T1000 (cell line): ENCODE measurements at regions not wholly inside any gene's neighbourhood (a gene's known extent, or its start where the extent isn't known, plus 50 kb on each side); places are given as distances from the start of the nearest gene placed in this dataset.

Experiments
- DNase-seq: peaks from one replicate; lab custom pipeline; 2025; ENCODE audit warnings: mixed read lengths; lab: John Stamatoyannopoulos, UW

- no peak for DNase-seq
These were observed 145.0 kb upstream of the OSR1 start for GRCh38 chr2:19503406-19503805.

- DNase-seq: no peak
These were observed 141.7 kb upstream of the OSR1 start for GRCh38 chr2:19500126-19500525.

- DNase-seq: no peak
These were observed 138.2 kb upstream of the OSR1 start for GRCh38 chr2:19496646-19497045.

GRCh38 chr2:19494241-19494640 is 135.8 kb upstream of the OSR1 start:
- no peak for DNase-seq

GRCh38 chr2:19491796-19492195 is 133.4 kb upstream of the OSR1 start:
- no peak for DNase-seq

GRCh38 chr2:19490846-19491435 is 132.5 kb upstream of the OSR1 start:
- no peak for DNase-seq

GRCh38 chr2:19488009-19488691 is 129.7 kb upstream of the OSR1 start:
- no peak for DNase-seq

GRCh38 chr2:19484736-19485135 is 126.3 kb upstream of the OSR1 start:
- no peak for DNase-seq

- no peak for DNase-seq
These were observed 122.2 kb upstream of the OSR1 start for GRCh38 chr2:19480673-19481072.

GRCh38 chr2:19479666-19480065 is 121.2 kb upstream of the OSR1 start:
- DNase-seq: no peak

GRCh38 chr2:19478409-19478808 is 120.0 kb upstream of the OSR1 start:
- DNase-seq: no peak

- DNase-seq: no peak
These were observed 117.9 kb upstream of the OSR1 start for GRCh38 chr2:19476327-19476726.

GRCh38 chr2:19474128-19474527 is 115.7 kb upstream of the OSR1 start:
- no peak for DNase-seq

GRCh38 chr2:19473350-19473749 is 114.9 kb upstream of the OSR1 start:
- DNase-seq: no peak

GRCh38 chr2:19472391-19472978 is 114.1 kb upstream of the OSR1 start:
- DNase-seq: no peak

- no peak for DNase-seq
These were observed 113.1 kb upstream of the OSR1 start for GRCh38 chr2:19471491-19471890.

- no peak for DNase-seq
These were observed 107.6 kb upstream of the OSR1 start for GRCh38 chr2:19465978-19466377.

- DNase-seq: no peak
These were observed 103.8 kb upstream of the OSR1 start for GRCh38 chr2:19462256-19462645.

GRCh38 chr2:19461504-19462255 is 103.3 kb upstream of the OSR1 start:
- no peak for DNase-seq

- no peak for DNase-seq
These were observed 102.3 kb upstream of the OSR1 start for GRCh38 chr2:19460761-19461160.

GRCh38 chr2:19458427-19459003 is 100.1 kb upstream of the OSR1 start:
- DNase-seq: no peak

- DNase-seq: no peak
These were observed 99.4 kb upstream of the OSR1 start for GRCh38 chr2:19457809-19458208.
